Transverse colon (tissue), 3 donors: ENCODE measurements at regions not wholly inside any gene's neighbourhood (a gene's known extent, or its start where the extent isn't known, plus 50 kb on each side); places are given as distances from the start of the nearest gene placed in this dataset.

Experiments used
- CTCF ChIP-seq, 5 experiments: fragments of 200-600 bp in 3 of 5; fragments of 450-650 bp in 2 of 5; sonication (generic) in 3 of 5; IDR thresholded peaks; 1 replicate in 2 of 5; 2 replicates in 3 of 5; pipeline ENCODE4 v1.5.1; 2016 to 2017; ENCODE audit warnings: antibody characterized with exemption in 5 of 5, inconsistent platforms in 3 of 5, mild to moderate bottlenecking in 2 of 5, moderate library complexity in 1 of 5
- POLR2A ChIP-seq: fragments of 450-650 bp; IDR thresholded peaks from one replicate; pipeline ENCODE4 v1.6.1; 2016; ENCODE audit warnings: antibody characterized with exemption, mild to moderate bottlenecking, moderate library complexity

- TF ChIP-seq CTCF (IDR thresholded peaks at IDR 0.05) = no peak
- no peak for TF ChIP-seq POLR2A
These were observed 76.6 kb upstream of the SSBP2 start for GRCh38 chr5:81827500-81827899.
